ENCODE measurements at regions not wholly inside any gene's neighbourhood (a gene's known extent, or its start where the extent isn't known, plus 50 kb on each side); places are given as distances from the start of the nearest gene placed in this dataset.

DNA sequence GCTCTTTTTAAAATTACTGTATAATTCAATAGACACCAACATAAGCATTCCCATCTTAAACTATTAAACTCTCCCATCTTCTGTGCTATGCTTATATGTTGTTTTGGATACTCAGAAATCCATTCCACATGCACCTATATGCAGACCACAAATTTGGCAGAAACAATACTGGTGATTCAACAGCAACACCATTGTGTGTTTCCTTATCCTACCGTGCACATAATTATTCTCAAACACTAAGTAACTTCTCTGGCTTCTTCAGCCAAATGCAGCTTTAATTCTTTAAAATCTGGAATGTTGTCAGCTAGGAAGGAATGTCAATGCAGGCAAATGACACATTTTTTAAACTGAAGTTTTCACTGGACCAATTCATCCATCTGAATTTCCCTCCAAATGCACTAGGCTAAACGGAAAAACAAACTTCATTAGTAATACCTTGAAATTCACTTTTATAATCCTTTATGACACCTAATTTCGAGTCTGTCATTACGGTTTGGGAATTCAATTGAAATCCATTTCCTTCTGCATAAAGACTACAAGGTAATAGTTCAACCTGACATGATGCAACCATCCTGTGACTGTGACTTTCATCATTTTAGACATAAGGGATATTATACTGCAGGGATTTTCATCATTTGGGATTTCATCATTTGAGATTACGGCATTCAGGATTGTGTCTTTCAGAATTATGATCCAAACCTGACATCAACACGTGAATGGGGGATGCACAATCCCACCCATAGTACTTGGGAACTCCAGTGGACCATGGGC is 308.5 kb downstream of the LTN1 start:
- TF ChIP-seq BHLHE40 (IDR thresholded peaks at IDR 0.05; ENCODE audit: borderline replicate concordance), result no peak
- TF ChIP-seq LEF1 (IDR thresholded peaks at IDR 0.05; ENCODE audit: borderline replicate concordance), result no peak
- TF ChIP-seq SP1 (IDR thresholded peaks at IDR 0.05), result no peak
- TF ChIP-seq TARDBP (IDR thresholded peaks at IDR 0.05), result no peak
- no peak for TF ChIP-seq ELF4 (IDR thresholded peaks at IDR 0.05)
- no peak for TF ChIP-seq FOXA1 (IDR thresholded peaks at IDR 0.05)
- no peak for TF ChIP-seq HDGF (IDR thresholded peaks at IDR 0.05; ENCODE audit: borderline replicate concordance)
- TF ChIP-seq FOXM1 (IDR thresholded peaks at IDR 0.05; ENCODE audit: borderline replicate concordance), result no peak
- TF ChIP-seq CTBP1 (IDR thresholded peaks at IDR 0.05; ENCODE audit: borderline replicate concordance), result no peak
- TF ChIP-seq SUZ12 (IDR thresholded peaks at IDR 0.05), result no peak

Measured in HEK293T (cell line).